HCT116 (cell line): ENCODE measurements at regions not wholly inside any gene's neighbourhood (a gene's known extent, or its start where the extent isn't known, plus 50 kb on each side); places are given as distances from the start of the nearest gene placed in this dataset.
"Not testable (repeated sequence)": the region's sequence is repeated elsewhere in the genome, so short reads cannot be mapped to it uniquely, and the experiment has no call there.

Experiments used
- ATAC-seq: fragments of 200-7000 bp; cut with Tn5 transposase; 2 replicates; pipeline ENCODE4 v1.9.1; 2020; ENCODE audit warnings: mild to moderate bottlenecking, moderate library complexity
- BruUV-seq: library from RNA; stranded (reverse); fragments of 400-500 nt; replicated peaks from 2 replicates; lab custom pipeline; 2021; lab: Mats Ljungman, UMichigan
- CTCF ChIA-PET: fragments of 300-600 bp; sonication (Branson Sonifier 250); formaldehyde crosslinking; loops from one replicate; lab custom pipeline; 2021; ENCODE audit warnings: antibody characterized with exemption; lab: Charles Lee
- POLR2A ChIA-PET: fragments of 300-600, 350-600 bp; sonication (Branson Sonifier 250); formaldehyde crosslinking; loops from one replicate; lab custom pipeline; 2021; ENCODE audit warnings: antibody characterized with exemption; lab: Charles Lee
- RAD21 ChIA-PET, 2 experiments: fragments of 300-600 bp; sonication (Branson Sonifier 250); formaldehyde crosslinking; loops; one replicate each; lab custom pipeline; 2023; ENCODE audit warnings: low total read pairs in 2 of 2; ENCODE audit not compliant: uncharacterized antibody in 2 of 2, unreplicated experiment in 2 of 2, low non-redundant PET in 1 of 2; lab: Charles Lee
- DNase-seq: peaks from one replicate; pipeline ENCODE4 v3.0.0-alpha.2; 2010; ENCODE audit warnings: low read depth, low spot score
- H2AFZ ChIP-seq: fragments of 200-600 bp; shearing (Covaris generic), sonication (generic); 2 replicates; pipeline ENCODE4 v1.6.1; 2017; ENCODE audit warnings: low read depth, mixed run types, mixed read lengths, antibody characterized with exemption, low read length; ENCODE audit not compliant: poor library complexity, severe bottlenecking
- H3K27ac ChIP-seq: 2 replicates; pipeline ENCODE4 v1.5.1; 2012; ENCODE audit warnings: low read depth, low read length
- H3K27me3 ChIP-seq: fragments of 200-600 bp; sonication (generic); 2 replicates; pipeline ENCODE4 v1.6.1; 2016; ENCODE audit warnings: mixed run types, low read length, mixed read lengths; ENCODE audit not compliant: insufficient read depth
- H3K36me3 ChIP-seq, 2 experiments: fragments of 200-500 bp in 1 of 2; fragments of 200-600 bp in 1 of 2; sonication (Bioruptor generic) in 1 of 2; sonication (generic) in 1 of 2; 2 replicates each; pipeline versions ENCODE4 v1.5.1 to v1.6.1; 2014 to 2016; ENCODE audit warnings: low read length in 2 of 2, inconsistent platforms in 1 of 2, mixed read lengths in 1 of 2, mixed run types in 1 of 2; ENCODE audit not compliant: insufficient read depth in 2 of 2, control insufficient read depth in 1 of 2
- H3K4me1 ChIP-seq, 2 experiments: fragments of 200-600 bp in 1 of 2; sonication (generic) in 1 of 2; 2 replicates each; pipeline versions ENCODE4 v1.5.1 to v1.6.1; 2012 to 2017; ENCODE audit warnings: low read length in 2 of 2, inconsistent platforms in 1 of 2, mild to moderate bottlenecking in 1 of 2, mixed read lengths in 1 of 2, mixed run types in 1 of 2, moderate library complexity in 1 of 2; ENCODE audit not compliant: insufficient read depth in 2 of 2, control insufficient read depth in 1 of 2
- H3K4me2 ChIP-seq: fragments of 200-600 bp; sonication (generic); 2 replicates; pipeline ENCODE4 v1.6.1; 2017; ENCODE audit warnings: mixed run types, low read length, mixed read lengths
- H3K4me3 ChIP-seq, 2 experiments: fragments of 200-600 bp in 1 of 2; sonication (generic) in 1 of 2; replicated peaks in 1 of 2; 2 replicates each; pipeline ENCODE4 v1.5.1; 2011 to 2016; ENCODE audit warnings: low read length in 2 of 2, control low read depth in 1 of 2, low read depth in 1 of 2, mild to moderate bottlenecking in 1 of 2, mixed read lengths in 1 of 2, mixed run types in 1 of 2
- H3K79me2 ChIP-seq: fragments of 200-600 bp; sonication (generic); 2 replicates; pipeline ENCODE4 v1.6.1; 2017; ENCODE audit warnings: mild to moderate bottlenecking, mixed run types, low read length, moderate library complexity, mixed read lengths; ENCODE audit not compliant: insufficient read depth
- H3K9ac ChIP-seq: fragments of 200-600 bp; sonication (generic); 2 replicates; pipeline ENCODE4 v1.6.1; 2016; ENCODE audit warnings: low read length, mixed read lengths
- H3K9me2 ChIP-seq: fragments of 200-600 bp; sonication (generic), shearing (Covaris generic); 2 replicates; pipeline ENCODE4 v1.6.1; 2017; ENCODE audit warnings: mixed run types, mild to moderate bottlenecking, moderate library complexity; ENCODE audit not compliant: insufficient read depth
- H3K9me3 ChIP-seq, 2 experiments: fragments of 200-500 bp in 1 of 2; fragments of 200-600 bp in 1 of 2; sonication (Bioruptor generic) in 1 of 2; sonication (generic) in 1 of 2; 2 replicates each; pipeline ENCODE4 v1.6.1; 2014 to 2017; ENCODE audit warnings: low read length in 2 of 2, mixed read lengths in 2 of 2, inconsistent platforms in 1 of 2, low read depth in 1 of 2, mild to moderate bottlenecking in 1 of 2, mixed run types in 1 of 2, moderate library complexity in 1 of 2; ENCODE audit not compliant: control insufficient read depth in 1 of 2, insufficient read depth in 1 of 2
- H4K20me1 ChIP-seq: fragments of 200-600 bp; sonication (generic), shearing (Covaris generic); 2 replicates; pipeline ENCODE4 v1.6.1; 2017; ENCODE audit warnings: mixed run types, mild to moderate bottlenecking, moderate library complexity; ENCODE audit not compliant: insufficient read depth
- CEBPB ChIP-seq: IDR thresholded peaks from 2 replicates; pipeline ENCODE4 v1.6.1; 2012; ENCODE audit warnings: low read depth
- MAX ChIP-seq: IDR thresholded peaks from 2 replicates; pipeline ENCODE4 v1.6.1; 2012
- POLR2A ChIP-seq: IDR thresholded peaks from 2 replicates; pipeline ENCODE4 v1.7.0; 2011; ENCODE audit warnings: borderline replicate concordance; ENCODE audit not compliant: insufficient read depth, insufficient read length; ENCODE audit errors: extremely low read depth
- REST ChIP-seq: IDR thresholded peaks from 2 replicates; pipeline ENCODE4 v1.6.1; 2012; ENCODE audit warnings: low read depth
- SIN3A ChIP-seq: IDR thresholded peaks from 2 replicates; pipeline ENCODE4 v1.6.1; 2012; ENCODE audit warnings: low read depth
- SRF ChIP-seq: IDR thresholded peaks from 2 replicates; pipeline ENCODE4 v1.6.1; 2012; ENCODE audit warnings: low read depth
- TCF7L2 ChIP-seq: IDR thresholded peaks from 2 replicates; pipeline ENCODE4 v1.7.0; 2011; ENCODE audit warnings: borderline replicate concordance, inconsistent platforms; ENCODE audit not compliant: insufficient read depth, insufficient read length; ENCODE audit errors: extremely low read depth
- ZFX ChIP-seq: fragments of 450-650 bp; IDR thresholded peaks from 2 replicates; pipeline ENCODE4 v1.6.1; 2017
- intact Hi-C: fragments of 100-400 bp; cut with micrococcal nuclease; formaldehyde crosslinking; loops from 2 replicates; pipeline ENCODE4 v1.10.0; 2022

DNA sequence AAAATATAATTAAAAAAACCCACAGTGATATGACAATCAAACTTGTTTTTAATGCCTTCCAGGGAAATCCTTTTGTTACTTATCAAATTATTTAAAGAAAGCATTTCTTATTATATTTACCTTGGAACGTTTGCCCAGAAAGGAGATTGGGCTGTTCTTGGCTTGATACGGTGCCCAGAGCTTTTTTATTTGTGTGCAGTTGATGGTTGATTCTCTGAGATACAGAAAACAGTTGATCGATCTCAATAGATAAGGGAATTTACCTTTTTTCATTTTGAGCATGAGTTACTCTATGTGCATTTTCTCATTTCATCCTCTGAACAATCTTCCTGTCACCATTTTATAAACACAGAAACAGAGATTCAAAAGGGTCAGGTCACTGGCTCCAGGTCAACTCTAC lies 72.5 kb upstream of the NEDD9 start:
- RAD21 ChIA-PET: no interaction called here
- H3K27ac ChIP-seq: no peak overlapping the region
- ATAC-seq: no peak

DNA sequence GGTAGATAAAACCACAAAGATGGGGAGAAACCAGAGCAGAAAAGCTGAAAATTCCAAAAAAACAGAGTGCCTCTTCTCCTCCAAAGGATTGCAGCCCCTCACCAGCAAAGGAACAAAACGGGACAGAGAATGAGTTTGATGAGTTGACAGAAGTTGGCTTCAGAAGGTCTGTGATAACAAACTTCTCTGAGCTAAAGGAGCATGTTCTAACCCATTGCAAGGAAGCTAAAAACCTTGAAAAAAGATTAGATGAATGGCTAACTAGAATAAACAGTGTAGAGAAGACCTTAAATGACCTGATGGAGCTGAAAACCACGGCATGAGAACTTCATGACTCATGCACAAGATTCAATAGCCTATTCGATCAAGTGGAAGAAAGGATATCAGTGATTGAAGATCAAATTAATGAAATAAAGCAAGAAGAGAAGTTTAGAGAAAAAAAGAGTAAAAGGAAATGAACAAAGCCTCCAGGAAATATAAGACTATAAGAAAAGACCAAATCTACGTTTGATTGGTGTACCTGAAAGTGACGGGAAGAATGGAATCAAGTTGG lies 67.5 kb upstream of the NEDD9 start:
- ATAC-seq, BruUV-seq, POLR2A ChIA-PET, H3K4me3 ChIP-seq, CTCF ChIA-PET, RAD21 ChIA-PET, H3K9ac ChIP-seq, DNase-seq, H3K36me3 ChIP-seq, intact Hi-C loops, H3K9me2 ChIP-seq, H3K9me3 ChIP-seq, H3K4me2 ChIP-seq, H4K20me1 ChIP-seq, H3K79me2 ChIP-seq, H3K27me3 ChIP-seq, H2AFZ ChIP-seq, H3K4me1 ChIP-seq, H3K27ac ChIP-seq: not testable (repeated sequence)

More for the DNA sequence above, 72.5 kb upstream of the NEDD9 start:
- Histone ChIP-seq H3K9me2 (no peaks in the 10 kb centered on the region), H2AFZ (no peak overlapping the region), H3K36me3 (no peaks in the 10 kb centered on the region), H3K4me1 (no peaks in the 10 kb centered on the region), H4K20me1 (no peaks in the 10 kb centered on the region), H3K4me3 (no peak overlapping the region), H3K9me3 (no peaks in the 10 kb centered on the region), H3K4me2 (no peak overlapping the region), H3K79me2 (no peaks in the 10 kb centered on the region), H3K27me3 (no peaks in the 10 kb centered on the region), H3K9ac (no peak overlapping the region)
- TF ChIP-seq REST (no peak), TCF7L2 (no peak), POLR2A (no peak), MAX (no peak), CEBPB (no peak), ZFX (no peak), SRF (no peak), SIN3A (no peak)
- ChIA-PET POLR2A (no interaction called here), CTCF (no interaction called here)
- BruUV-seq: no TSS peak
- no peak for DNase-seq
- intact Hi-C loops: no loop called here

DNA sequence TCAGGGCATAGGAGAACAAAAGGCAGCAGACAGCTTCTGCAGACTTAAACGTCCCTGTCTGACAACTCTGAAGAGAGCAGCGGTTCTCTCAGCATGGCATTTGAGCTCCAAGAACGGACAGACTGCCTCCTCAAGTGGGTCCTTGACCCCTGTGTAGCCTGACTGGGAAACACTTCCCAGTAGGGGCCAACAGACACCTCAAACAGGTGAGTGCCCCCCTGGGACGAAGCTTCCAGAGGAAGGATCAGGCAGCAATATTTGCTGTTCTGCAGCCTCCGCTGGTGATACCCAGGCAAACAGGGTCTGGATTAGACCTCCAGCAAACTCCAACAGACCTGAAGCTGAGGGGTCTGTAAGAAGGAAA lies 66.9 kb upstream of the NEDD9 start:
- H3K27me3 ChIP-seq, intact Hi-C loops, POLR2A ChIA-PET, H3K9me2 ChIP-seq, H3K9me3 ChIP-seq, DNase-seq, H3K27ac ChIP-seq, H3K36me3 ChIP-seq, BruUV-seq, H3K9ac ChIP-seq, H3K4me2 ChIP-seq, H2AFZ ChIP-seq, ATAC-seq, H3K4me1 ChIP-seq, RAD21 ChIA-PET, H4K20me1 ChIP-seq, H3K79me2 ChIP-seq, CTCF ChIA-PET, H3K4me3 ChIP-seq: not testable (repeated sequence)
